PC-9 (cell line): ENCODE measurements at regions not wholly inside any gene's neighbourhood (a gene's known extent, or its start where the extent isn't known, plus 50 kb on each side); places are given as distances from the start of the nearest gene placed in this dataset.

ENCODE experiments used
- CTCF ChIP-seq: fragments of 200-600 bp; sonication (generic); conservative IDR thresholded peaks from 2 replicates; pipeline ENCODE4 v1.6.1; 2017; ENCODE audit warnings: mixed run types, antibody characterized with exemption, mild to moderate bottlenecking, moderate library complexity
- EZH2 ChIP-seq: fragments of 200-600 bp; sonication (generic); IDR thresholded peaks from 2 replicates; pipeline ENCODE4 v1.8.0; 2017; ENCODE audit warnings: antibody characterized with exemption, low read depth

GRCh38 chr1:221473411-221473810 is 268.5 kb downstream of the DUSP10 start:
- no peak for TF ChIP-seq EZH2
- no peak for TF ChIP-seq CTCF
